Cardiac fibroblast (primary cell): ENCODE measurements at regions not wholly inside any gene's neighbourhood (a gene's known extent, or its start where the extent isn't known, plus 50 kb on each side); places are given as distances from the start of the nearest gene placed in this dataset.

ENCODE experiments used
- DNase-seq, 2 donors: peaks; one replicate each; pipeline versions ENCODE4 v3.0.0 to v3.0.0-alpha.2; 2010; ENCODE audit warnings: low read depth in 2 of 2
- H3K4me3 ChIP-seq, 2 donors: replicated peaks in 1 of 2; 1 replicate in 1 of 2; 2 replicates in 1 of 2; pipeline ENCODE4 v1.5.1; 2011; ENCODE audit warnings: low read depth in 2 of 2, low read length in 2 of 2, mild to moderate bottlenecking in 2 of 2, moderate library complexity in 1 of 2
- CTCF ChIP-seq: IDR thresholded peaks from one replicate; pipeline ENCODE4 v1.5.1; 2011; ENCODE audit warnings: low read depth, mild to moderate bottlenecking, low read length, inconsistent platforms

GRCh38 chr3:88307666-88308065 is 157.9 kb downstream of the C3orf38 start:
- DNase-seq: no peak
- no peak for TF ChIP-seq CTCF
- H3K4me3 ChIP-seq: no peak overlapping the region

DNA sequence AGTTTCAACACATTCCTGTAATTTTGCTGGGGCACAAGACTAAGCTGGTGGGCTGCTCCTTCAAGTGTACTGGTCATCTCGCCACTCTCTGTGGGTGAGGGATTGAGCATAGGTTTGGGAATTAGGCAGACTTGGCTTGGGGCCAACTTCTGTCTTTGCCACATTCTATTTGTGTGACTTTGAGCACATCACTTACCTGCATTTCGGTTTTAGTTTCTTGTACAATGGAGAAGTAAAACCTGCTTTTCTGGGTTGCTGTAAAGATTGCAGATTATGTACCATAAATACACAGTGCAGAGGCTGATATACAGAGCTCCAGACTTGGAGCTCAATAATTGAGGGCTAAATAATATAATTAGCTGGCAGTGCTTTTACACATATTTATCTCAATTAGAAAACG is 162.1 kb downstream of the C3orf38 start:
- TF ChIP-seq CTCF: no peak
- no peak for DNase-seq
- no peak overlapping the region for H3K4me3 ChIP-seq

- no peak for TF ChIP-seq CTCF
- H3K4me3 ChIP-seq: no peak overlapping the region
- DNase-seq: no peak
These were observed 162.5 kb downstream of the C3orf38 start for GRCh38 chr3:88312256-88312655.

DNA sequence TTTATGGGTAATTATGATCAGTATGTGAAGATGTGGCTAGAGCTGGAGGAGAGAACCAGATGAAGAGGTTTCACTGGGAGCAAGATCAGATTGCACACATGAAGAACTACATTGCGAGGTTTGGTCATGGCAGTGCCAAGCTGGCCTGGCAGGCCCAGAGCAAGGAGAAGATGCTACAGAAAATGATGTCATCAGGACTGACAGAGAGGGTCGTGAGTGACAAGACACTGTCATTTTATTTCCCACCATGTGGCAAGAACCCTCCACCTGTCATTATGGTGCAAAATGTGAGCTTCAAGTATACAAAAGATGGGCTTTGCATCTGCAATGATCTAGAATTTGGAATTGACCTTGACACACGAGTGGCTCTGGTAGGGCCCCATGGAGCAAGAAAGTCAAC is 168.3 kb downstream of the C3orf38 start:
- no peak for TF ChIP-seq CTCF
- DNase-seq: no peak

DNA sequence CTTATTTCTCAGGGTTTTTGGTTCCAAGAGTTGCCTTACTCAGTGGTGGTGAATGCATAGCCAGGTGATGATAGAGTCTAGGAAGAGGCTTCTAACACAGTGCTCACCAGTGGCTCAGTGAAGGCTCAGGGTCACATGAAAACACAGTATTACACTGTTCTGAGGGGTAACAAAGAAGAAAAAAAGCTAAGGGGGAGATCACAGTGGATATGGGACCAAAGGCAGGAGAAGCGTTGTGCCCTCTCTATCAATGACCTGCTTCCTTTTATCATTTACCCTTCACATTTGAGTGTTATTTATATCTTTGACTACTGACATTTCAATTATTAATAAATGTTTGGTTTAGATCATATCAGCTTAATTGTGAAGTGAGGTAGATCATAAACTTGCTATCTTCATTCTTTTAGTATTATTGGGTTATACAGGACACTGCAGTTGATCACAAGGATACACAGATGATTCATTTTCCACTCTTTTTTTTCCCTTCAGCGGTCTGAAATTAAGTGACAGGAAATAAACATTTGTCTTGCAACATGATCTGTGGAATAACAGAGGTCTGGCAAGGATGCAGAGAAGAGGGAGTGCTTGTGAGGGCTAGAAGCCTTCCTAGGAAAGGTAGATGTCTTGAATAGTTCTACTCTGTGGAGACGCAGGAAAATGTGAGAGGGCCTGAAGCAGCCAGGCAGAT is 171.7 kb downstream of the C3orf38 start:
- no peak overlapping the region for H3K4me3 ChIP-seq
- peak in 1 of 2 donors; percentile 23 for DNase-seq
- no peak for TF ChIP-seq CTCF

More for the DNA sequence above, 168.3 kb downstream of the C3orf38 start:
- no peak overlapping the region for H3K4me3 ChIP-seq

DNA sequence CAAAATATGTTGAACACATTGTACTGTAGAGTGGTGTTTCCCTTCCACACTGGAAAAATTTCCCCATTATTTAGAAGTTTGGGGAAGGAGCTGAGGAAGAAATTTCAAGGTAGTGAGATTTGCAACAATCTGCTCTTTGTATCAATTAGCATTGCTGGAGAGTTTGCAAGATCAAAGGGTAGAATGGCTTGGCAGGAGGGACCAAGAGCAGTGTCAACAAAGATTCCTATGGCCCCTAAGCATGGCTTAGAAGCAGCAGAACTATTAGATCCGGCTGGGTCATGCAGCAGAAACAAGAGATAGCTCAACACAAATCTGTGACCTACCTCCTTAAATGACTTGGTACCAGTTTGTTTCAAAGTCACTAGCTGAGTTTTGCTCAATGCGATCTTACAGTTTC is 175.0 kb downstream of the C3orf38 start:
- H3K4me3 ChIP-seq: no peak overlapping the region
- TF ChIP-seq CTCF: no peak
- no peak for DNase-seq
